ENCODE measurements at regions not wholly inside any gene's neighbourhood (a gene's known extent, or its start where the extent isn't known, plus 50 kb on each side); places are given as distances from the start of the nearest gene placed in this dataset.

DNA sequence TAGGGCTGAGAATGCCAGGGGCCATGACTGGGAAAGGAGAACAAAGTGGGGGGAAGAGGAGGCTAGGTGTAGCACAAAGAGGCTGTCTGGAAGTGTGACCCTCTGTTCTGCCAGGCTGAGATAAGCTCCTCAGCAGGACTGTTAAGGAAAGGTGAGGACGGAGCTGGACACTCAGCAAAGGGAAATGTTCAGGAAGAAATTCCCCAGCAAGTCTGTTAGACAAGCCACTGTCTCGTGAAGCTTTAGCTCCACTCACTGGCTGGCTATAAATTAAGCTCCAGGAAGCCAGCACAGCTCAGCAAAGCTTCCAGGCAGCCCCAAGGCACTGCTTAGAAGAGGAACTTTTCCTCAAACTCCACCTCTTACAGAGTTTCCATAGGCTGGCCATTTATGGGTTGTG lies 181.2 kb upstream of the API5 start:
- Histone ChIP-seq H3K4me1 (no peaks in the 10 kb centered on the region), H3K4me3 (no peak overlapping the region), H3K27ac (no peak overlapping the region), H3K27me3 (no peaks in the 10 kb centered on the region), H3K9me3 (no peaks in the 10 kb centered on the region), H3K36me3 (no peaks in the 10 kb centered on the region)
- WGBS, 2 donors (ENCODE audit: low coverage in 1 of 2): 0 to 5% methylated on average over 2 of the region's 2 CpGs
- TF ChIP-seq EP300 (IDR thresholded peaks at IDR 0.05) (no peak), POLR2AphosphoS5 (IDR thresholded peaks at IDR 0.05) (no peak), POLR2A (IDR thresholded peaks at IDR 0.05) (no peak)
- TF ChIP-seq, protein P1, sequence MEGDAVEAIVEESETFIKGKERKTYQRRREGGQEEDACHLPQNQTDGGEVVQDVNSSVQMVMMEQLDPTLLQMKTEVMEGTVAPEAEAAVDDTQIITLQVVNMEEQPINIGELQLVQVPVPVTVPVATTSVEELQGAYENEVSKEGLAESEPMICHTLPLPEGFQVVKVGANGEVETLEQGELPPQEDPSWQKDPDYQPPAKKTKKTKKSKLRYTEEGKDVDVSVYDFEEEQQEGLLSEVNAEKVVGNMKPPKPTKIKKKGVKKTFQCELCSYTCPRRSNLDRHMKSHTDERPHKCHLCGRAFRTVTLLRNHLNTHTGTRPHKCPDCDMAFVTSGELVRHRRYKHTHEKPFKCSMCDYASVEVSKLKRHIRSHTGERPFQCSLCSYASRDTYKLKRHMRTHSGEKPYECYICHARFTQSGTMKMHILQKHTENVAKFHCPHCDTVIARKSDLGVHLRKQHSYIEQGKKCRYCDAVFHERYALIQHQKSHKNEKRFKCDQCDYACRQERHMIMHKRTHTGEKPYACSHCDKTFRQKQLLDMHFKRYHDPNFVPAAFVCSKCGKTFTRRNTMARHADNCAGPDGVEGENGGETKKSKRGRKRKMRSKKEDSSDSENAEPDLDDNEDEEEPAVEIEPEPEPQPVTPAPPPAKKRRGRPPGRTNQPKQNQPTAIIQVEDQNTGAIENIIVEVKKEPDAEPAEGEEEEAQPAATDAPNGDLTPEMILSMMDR (IDR thresholded peaks at IDR 0.05): no peak
- ATAC-seq: no peak

DNA sequence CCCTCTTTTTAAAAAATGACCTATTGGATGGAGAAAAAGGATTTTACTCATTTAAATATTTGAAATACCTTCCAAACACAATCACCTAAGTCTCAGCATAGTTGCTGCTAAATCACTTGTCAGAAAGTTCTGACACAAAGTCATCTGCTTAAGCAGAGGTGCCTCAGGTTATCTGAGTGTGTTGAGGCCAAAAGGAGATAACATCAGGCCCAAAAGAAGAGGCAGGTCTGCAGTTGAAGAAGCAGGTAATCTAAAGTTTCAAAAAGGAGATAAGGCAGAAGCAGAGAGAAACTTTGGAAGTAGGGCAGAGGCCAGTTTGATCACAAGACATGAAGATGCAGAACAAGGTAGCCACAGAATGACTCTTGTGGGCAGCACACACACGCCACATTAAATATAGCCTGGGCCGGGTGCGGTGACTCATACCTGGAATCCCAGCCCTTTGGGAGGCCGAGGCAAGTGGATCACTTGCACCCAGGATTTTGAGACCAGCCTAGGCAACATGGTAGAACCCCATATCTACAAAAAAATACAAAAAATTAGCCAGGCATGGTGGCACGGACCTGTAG lies 175.7 kb upstream of the API5 start:
- no peaks in the 10 kb centered on the region for H3K4me1 ChIP-seq
- no peak for ATAC-seq
- no peaks in the 10 kb centered on the region for H3K27me3 ChIP-seq
- H3K36me3 ChIP-seq: no peaks in the 10 kb centered on the region
- 83 to 90% methylated on average over 4 of the region's 5 CpGs for WGBS, 2 donors (ENCODE audit: low coverage in 1 of 2)
- no peaks in the 10 kb centered on the region for H3K9me3 ChIP-seq
- TF ChIP-seq POLR2A (IDR thresholded peaks at IDR 0.05): no peak
- TF ChIP-seq EP300 (IDR thresholded peaks at IDR 0.05): no peak
- TF ChIP-seq, protein P1 (IDR thresholded peaks at IDR 0.05): no peak
- no peak for TF ChIP-seq POLR2AphosphoS5 (IDR thresholded peaks at IDR 0.05)
- no peak overlapping the region for H3K27ac ChIP-seq
- no peak overlapping the region for H3K4me3 ChIP-seq

DNA sequence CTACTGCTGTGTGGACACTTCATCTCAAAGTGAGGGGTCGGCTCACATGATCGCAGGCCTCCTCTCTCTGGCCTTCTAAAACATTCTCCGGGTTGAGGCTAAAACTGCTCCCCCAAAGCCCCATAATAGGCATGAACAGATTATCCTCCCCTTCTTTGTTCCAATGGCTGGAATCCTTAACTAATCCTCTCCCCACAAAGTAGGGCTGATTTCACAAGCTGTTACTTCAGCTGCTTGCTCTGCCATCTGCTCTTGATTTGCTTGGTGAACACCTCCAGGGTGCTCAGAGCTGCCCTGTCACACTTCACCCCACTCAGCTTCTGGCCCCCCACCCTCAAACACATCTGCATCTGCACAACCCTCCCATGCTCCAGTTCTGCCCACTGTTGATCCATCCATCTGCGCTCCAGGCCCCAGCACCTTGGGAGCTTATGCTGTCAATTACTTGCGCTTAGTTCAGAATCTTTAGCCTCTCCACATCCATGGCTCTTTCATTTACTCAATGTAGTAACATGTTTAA lies 173.1 kb upstream of the API5 start:
- Histone ChIP-seq H3K4me3 (no peak overlapping the region), H3K4me1 (no peaks in the 10 kb centered on the region), H3K9me3 (peaks cover 0 to 10% (median 0%) of the 10 kb centered on the region in 3 donors), H3K27ac (no peak overlapping the region), H3K36me3 (no peaks in the 10 kb centered on the region), H3K27me3 (no peaks in the 10 kb centered on the region)
- no peak for ATAC-seq
- TF ChIP-seq, protein P1 (IDR thresholded peaks at IDR 0.05): no peak
- no peak for TF ChIP-seq EP300 (IDR thresholded peaks at IDR 0.05)
- no peak for TF ChIP-seq POLR2AphosphoS5 (IDR thresholded peaks at IDR 0.05)
- TF ChIP-seq POLR2A (IDR thresholded peaks at IDR 0.05): no peak
- 90% methylated on average over 5 of the region's 5 CpGs; no CpG with 5 or more reads in 1 of the 2 donors for WGBS, 2 donors (ENCODE audit: low coverage in 1 of 2)

DNA sequence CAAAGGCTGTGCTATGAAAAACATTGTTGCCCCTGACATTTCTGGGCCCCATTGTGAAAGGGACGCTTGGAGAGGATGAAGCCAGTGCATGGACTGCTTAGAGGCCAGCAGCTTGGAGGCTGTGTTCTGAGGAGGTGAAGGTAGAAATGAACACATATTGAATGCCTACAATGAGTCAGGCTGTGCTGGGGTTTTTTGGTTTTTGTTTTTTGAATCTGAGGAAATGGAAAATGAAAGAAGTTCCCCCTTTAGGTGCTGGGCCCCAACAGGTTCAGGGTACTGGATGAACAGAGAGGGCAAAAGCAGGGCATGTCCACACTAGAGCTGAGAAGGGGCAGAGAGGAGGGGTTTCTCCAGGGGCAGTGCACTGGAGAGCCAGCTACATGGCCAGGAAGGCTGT lies 166.1 kb upstream of the API5 start:
- WGBS, 2 donors (ENCODE audit: low coverage in 1 of 2): 88% methylated on average over 1 of the region's 1 CpG; no CpG with 5 or more reads in 1 of the 2 donors
- Histone ChIP-seq H3K4me1 (no peaks in the 10 kb centered on the region), H3K4me3 (no peak overlapping the region), H3K27ac (no peak overlapping the region), H3K9me3 (peaks cover 0 to 10% (median 0%) of the 10 kb centered on the region in 3 donors), H3K36me3 (no peaks in the 10 kb centered on the region), H3K27me3 (no peaks in the 10 kb centered on the region)
- TF ChIP-seq EP300 (IDR thresholded peaks at IDR 0.05) (no peak), POLR2A (IDR thresholded peaks at IDR 0.05) (no peak), POLR2AphosphoS5 (IDR thresholded peaks at IDR 0.05) (no peak)
- TF ChIP-seq, protein P1 (IDR thresholded peaks at IDR 0.05): no peak
- ATAC-seq: no peak

DNA sequence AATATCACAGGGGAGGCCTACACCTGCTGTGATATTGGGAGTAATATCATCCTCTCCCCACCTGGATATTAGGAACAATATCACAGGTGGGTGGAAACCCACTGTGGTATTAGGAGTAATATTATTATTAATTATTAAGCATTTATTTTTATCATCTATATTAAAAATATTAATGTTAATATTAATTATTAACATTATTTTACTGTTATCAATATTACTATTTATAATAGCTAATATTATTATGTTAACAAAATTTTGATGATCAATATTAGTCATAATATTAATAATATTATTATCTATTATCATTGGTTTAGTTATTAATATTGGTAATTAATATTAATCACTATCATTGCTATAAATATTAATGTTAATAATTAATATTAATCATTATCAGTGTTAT lies 161.1 kb upstream of the API5 start:
- Histone ChIP-seq H3K27me3 (peaks cover 7% of the 10 kb centered on the region), H3K4me3 (no peak overlapping the region), H3K27ac (no peak overlapping the region), H3K4me1 (no peaks in the 10 kb centered on the region), H3K9me3 (no peaks in the 10 kb centered on the region), H3K36me3 (no peaks in the 10 kb centered on the region)
- no peak for TF ChIP-seq POLR2AphosphoS5 (IDR thresholded peaks at IDR 0.05)
- TF ChIP-seq EP300 (IDR thresholded peaks at IDR 0.05): no peak
- TF ChIP-seq POLR2A (IDR thresholded peaks at IDR 0.05): no peak
- TF ChIP-seq, protein P1 (IDR thresholded peaks at IDR 0.05): no peak
- no peak for ATAC-seq

Data from gastroesophageal sphincter (tissue), 4 donors.